ENCODE measurements at regions not wholly inside any gene's neighbourhood (a gene's known extent, or its start where the extent isn't known, plus 50 kb on each side); places are given as distances from the start of the nearest gene placed in this dataset.

GRCh38 chr18:44036501-44036900, 644.2 kb upstream of the SETBP1 start:
- TF ChIP-seq CTCF (IDR thresholded peaks at IDR 0.05; ENCODE audit: insufficient read depth, low read length, poor library complexity, severe bottlenecking) (no peak), EZH2phosphoT487 (conservative IDR thresholded peaks at IDR 0.05; ENCODE audit: low read length) (no peak)

Data from SU-DHL-6 (cell line).